GM23248 (cell line): ENCODE measurements at regions not wholly inside any gene's neighbourhood (a gene's known extent, or its start where the extent isn't known, plus 50 kb on each side); places are given as distances from the start of the nearest gene placed in this dataset.
A peak's percentile ranks its signal among the peaks of the same experiment; 100 is the strongest.

Experiments used
- DNase-seq: peaks from one replicate; pipeline ENCODE4 v3.0.0-alpha.2; 2015
- H2AFZ ChIP-seq: fragments of 200-600 bp; sonication (generic); 2 replicates; pipeline ENCODE4 v1.6.1; 2016; ENCODE audit warnings: antibody characterized with exemption
- H3F3A ChIP-seq: fragments of 200-600 bp; sonication (generic); 2 replicates; pipeline ENCODE4 v1.6.1; 2016; ENCODE audit warnings: mild to moderate bottlenecking, antibody characterized with exemption, mixed run types; ENCODE audit not compliant: insufficient read depth
- H3K27ac ChIP-seq: fragments of 200-600 bp; sonication (generic); 2 replicates; pipeline ENCODE4 v1.5.1; 2016; ENCODE audit warnings: mild to moderate bottlenecking
- H3K27me3 ChIP-seq: fragments of 200-600 bp; sonication (generic); replicated peaks from 2 replicates; pipeline ENCODE4 v1.6.1; 2016; ENCODE audit warnings: mild to moderate bottlenecking; ENCODE audit not compliant: insufficient read depth
- H3K36me3 ChIP-seq: fragments of 200-600 bp; sonication (generic); 2 replicates; pipeline ENCODE4 v1.6.1; 2016; ENCODE audit warnings: low read depth, mild to moderate bottlenecking
- H3K4me1 ChIP-seq: fragments of 200-600 bp; sonication (generic); 2 replicates; pipeline ENCODE4 v1.6.1; 2016; ENCODE audit warnings: mild to moderate bottlenecking; ENCODE audit not compliant: insufficient read depth
- H3K4me2 ChIP-seq: fragments of 200-600 bp; sonication (generic); one replicate; pipeline ENCODE4 v1.6.1; 2016; ENCODE audit warnings: mild to moderate bottlenecking; ENCODE audit not compliant: unreplicated experiment
- H3K4me3 ChIP-seq: fragments of 200-600 bp; sonication (generic); 2 replicates; pipeline ENCODE4 v1.5.1; 2016; ENCODE audit warnings: mild to moderate bottlenecking
- H3K79me2 ChIP-seq: fragments of 200-600 bp; sonication (generic); 2 replicates; pipeline ENCODE4 v1.6.1; 2016; ENCODE audit warnings: mild to moderate bottlenecking; ENCODE audit not compliant: insufficient read depth
- H3K9ac ChIP-seq: fragments of 200-600 bp; sonication (generic); 2 replicates; pipeline ENCODE4 v1.6.1; 2016; ENCODE audit warnings: mild to moderate bottlenecking
- H3K9me2 ChIP-seq: fragments of 200-600 bp; sonication (generic); 2 replicates; pipeline ENCODE4 v1.6.1; 2016; ENCODE audit warnings: mixed run types, mild to moderate bottlenecking, moderate library complexity; ENCODE audit not compliant: insufficient read depth
- H3K9me3 ChIP-seq: fragments of 200-600 bp; sonication (generic); one replicate; pipeline ENCODE4 v1.6.1; 2017; ENCODE audit warnings: low read depth
- H4K20me1 ChIP-seq: fragments of 200-600 bp; sonication (generic); 2 replicates; pipeline ENCODE4 v1.6.0; 2016; ENCODE audit not compliant: insufficient read depth
- EZH2 ChIP-seq: fragments of 200-600 bp; sonication (generic); IDR thresholded peaks from 2 replicates; pipeline ENCODE4 v1.6.1; 2018; ENCODE audit warnings: antibody characterized with exemption, mild to moderate bottlenecking; ENCODE audit not compliant: insufficient read depth, poor library complexity, severe bottlenecking
- EZH2phosphoT487 ChIP-seq: fragments of 200-600 bp; sonication (generic); IDR thresholded peaks from 2 replicates; pipeline ENCODE4 v1.6.1; 2018; ENCODE audit warnings: antibody characterized with exemption, moderate library complexity, mild to moderate bottlenecking, low read depth; ENCODE audit not compliant: insufficient read depth
- WGBS, 2 experiments: methylation state at CpG; one replicate each; pipeline ENCODE4 v1.1.6; 2015 to 2017; ENCODE audit warnings: low lambda C conversion rate in 2 of 2, low coverage in 1 of 2; ENCODE audit errors: missing lambda C conversion rate in 2 of 2; 5-methylcytosine and 5-hydroxymethylcytosine counted together
- in situ Hi-C: fragments of 300-500 bp; cut with MboI; formaldehyde crosslinking; loops from 2 replicates; pipeline ENCODE4 v1.15.0; 2020

- 6 to 11% methylated on average over 5 of the region's 5 CpGs for WGBS, 2 experiments
- in situ Hi-C loops: loop anchor here (25.0 kb wide), 2 partner anchors 699 to 799 kb away; no protein-coding TSS in a partner anchor
- H3K27ac ChIP-seq: peak overlapping the region; percentile 62
Measured at GRCh38 chr20:11261533-11262000, 587.8 kb upstream of the JAG1 start.

GRCh38 chr20:11266571-11266970 lies 592.8 kb upstream of the JAG1 start:
- no peaks in the 10 kb centered on the region for H3K9me3 ChIP-seq
- no peaks in the 10 kb centered on the region for H3K79me2 ChIP-seq
- H4K20me1 ChIP-seq: no peaks in the 10 kb centered on the region
- no peak for DNase-seq
- H3K36me3 ChIP-seq: no peaks in the 10 kb centered on the region
- H3K4me2 ChIP-seq: peak overlapping the region; percentile 57
- no peak overlapping the region for H3K4me3 ChIP-seq
- H3K9me2 ChIP-seq: no peaks in the 10 kb centered on the region
- WGBS, 2 experiments: 89 to 95% methylated on average over 3 of the region's 3 CpGs
- TF ChIP-seq EZH2 (no peak), EZH2phosphoT487 (no peak)
- H3K4me1 ChIP-seq: peaks cover 31% of the 10 kb centered on the region
- H3F3A ChIP-seq: peaks cover 24% of the 10 kb centered on the region
- H2AFZ ChIP-seq: no peak overlapping the region
- H3K27ac ChIP-seq: no peak overlapping the region
- H3K9ac ChIP-seq: no peak overlapping the region
- H3K27me3 ChIP-seq: no peaks in the 10 kb centered on the region
- in situ Hi-C loops: loop anchor here (25.0 kb wide), 2 partner anchors 704 to 804 kb away; no protein-coding TSS in a partner anchor

More at GRCh38 chr20:11261533-11262000, 587.8 kb upstream of the JAG1 start:
- TF ChIP-seq EZH2phosphoT487 (peak; percentile 82; the same call in 1 of the 2 replicates), EZH2 (no peak)
- Histone ChIP-seq H3K4me3 (no peak overlapping the region), H3K9me3 (no peaks in the 10 kb centered on the region), H4K20me1 (no peaks in the 10 kb centered on the region), H3F3A (peaks cover 19% of the 10 kb centered on the region; the same call in 1 of the 2 replicates), H3K4me1 (peaks cover 23% of the 10 kb centered on the region), H3K36me3 (no peaks in the 10 kb centered on the region), H3K4me2 (peak overlapping the region; percentile 38), H3K27me3 (no peaks in the 10 kb centered on the region), H3K9me2 (no peaks in the 10 kb centered on the region), H3K9ac (peak overlapping the region; percentile 50), H2AFZ (no peak overlapping the region), H3K79me2 (no peaks in the 10 kb centered on the region)
- peak; percentile 96 for DNase-seq

- H3K27me3 ChIP-seq: no peaks in the 10 kb centered on the region
- H3K79me2 ChIP-seq: no peaks in the 10 kb centered on the region
- peak overlapping the region; percentile 41 for H3K27ac ChIP-seq
- in situ Hi-C loops: loop anchor here (25.0 kb wide), 2 partner anchors 705 to 805 kb away; no protein-coding TSS in a partner anchor
- WGBS, 2 experiments: 19 to 22% methylated on average over 5 of the region's 5 CpGs
- H3K36me3 ChIP-seq: no peaks in the 10 kb centered on the region
- no peaks in the 10 kb centered on the region for H4K20me1 ChIP-seq
- H3F3A ChIP-seq: peaks cover 19% of the 10 kb centered on the region
- no peaks in the 10 kb centered on the region for H3K9me3 ChIP-seq
- H2AFZ ChIP-seq: 0 out of 2 replicates have a peak overlapping the region, but pooled peaks have one; percentile 2
- no peaks in the 10 kb centered on the region for H3K9me2 ChIP-seq
- DNase-seq: peak; percentile 96
- TF ChIP-seq EZH2phosphoT487 (0 out of 2 replicates have a peak, but pooled peaks have one; percentile 40), EZH2 (no peak)
- peak overlapping the region; percentile 57 for H3K4me2 ChIP-seq
- no peak overlapping the region for H3K9ac ChIP-seq
- no peak overlapping the region for H3K4me3 ChIP-seq
- peaks cover 24% of the 10 kb centered on the region for H3K4me1 ChIP-seq
Measured at GRCh38 chr20:11267131-11267761, 593.4 kb upstream of the JAG1 start.

- Histone ChIP-seq H3K9ac (no peak overlapping the region), H3K4me2 (peak overlapping the region; percentile 14)
Measured at GRCh38 chr20:11267762-11268335, 594.0 kb upstream of the JAG1 start.

More at GRCh38 chr20:11267762-11268335, 594.0 kb upstream of the JAG1 start:
- Histone ChIP-seq H3F3A (peaks cover 13% of the 10 kb centered on the region), H2AFZ (0 out of 2 replicates have a peak overlapping the region, but pooled peaks have one; percentile 2), H3K27ac (peak overlapping the region; percentile 41), H4K20me1 (no peaks in the 10 kb centered on the region), H3K4me1 (peaks cover 19% of the 10 kb centered on the region), H3K4me3 (no peak overlapping the region), H3K9me3 (no peaks in the 10 kb centered on the region), H3K36me3 (no peaks in the 10 kb centered on the region), H3K27me3 (no peaks in the 10 kb centered on the region), H3K79me2 (no peaks in the 10 kb centered on the region), H3K9me2 (no peaks in the 10 kb centered on the region)
- no peak for DNase-seq
- in situ Hi-C loops: loop anchor here (25.0 kb wide), 2 partner anchors 706 to 806 kb away; no protein-coding TSS in a partner anchor
- TF ChIP-seq EZH2 (no peak), EZH2phosphoT487 (no peak)
- 72 to 80% methylated on average over 4 of the region's 4 CpGs for WGBS, 2 experiments
